ENCODE measurements at regions not wholly inside any gene's neighbourhood (a gene's known extent, or its start where the extent isn't known, plus 50 kb on each side); places are given as distances from the start of the nearest gene placed in this dataset.
A peak's percentile ranks its signal among the peaks of the same experiment; 100 is the strongest.

DNA sequence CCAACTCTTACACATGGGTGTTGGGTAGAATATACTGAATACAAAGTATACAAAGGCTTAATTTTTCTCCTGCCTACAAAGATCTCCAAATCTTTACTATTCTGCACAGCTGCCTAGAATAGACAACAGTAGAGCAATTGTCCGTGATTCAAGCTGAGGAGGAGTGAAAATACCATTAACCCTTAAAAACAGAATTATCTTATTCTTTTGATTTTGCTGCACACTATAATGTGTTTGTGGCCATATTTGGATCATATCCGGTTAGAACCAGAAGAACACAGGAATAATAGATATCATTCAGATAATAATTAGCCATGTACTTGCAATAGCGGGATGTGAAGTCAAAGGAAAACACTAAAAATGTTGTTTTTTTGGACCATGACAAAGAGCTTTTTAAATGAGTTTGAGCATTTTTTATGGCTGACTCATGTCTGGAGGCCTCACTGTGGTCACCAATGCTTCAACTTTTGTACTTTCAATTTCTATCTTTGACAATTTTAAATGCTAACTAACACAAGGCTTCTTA lies 197.6 kb upstream of the FOXD3 start:
- peak in 1 of 5 experiments; percentile 59 for DNase-seq

DNA sequence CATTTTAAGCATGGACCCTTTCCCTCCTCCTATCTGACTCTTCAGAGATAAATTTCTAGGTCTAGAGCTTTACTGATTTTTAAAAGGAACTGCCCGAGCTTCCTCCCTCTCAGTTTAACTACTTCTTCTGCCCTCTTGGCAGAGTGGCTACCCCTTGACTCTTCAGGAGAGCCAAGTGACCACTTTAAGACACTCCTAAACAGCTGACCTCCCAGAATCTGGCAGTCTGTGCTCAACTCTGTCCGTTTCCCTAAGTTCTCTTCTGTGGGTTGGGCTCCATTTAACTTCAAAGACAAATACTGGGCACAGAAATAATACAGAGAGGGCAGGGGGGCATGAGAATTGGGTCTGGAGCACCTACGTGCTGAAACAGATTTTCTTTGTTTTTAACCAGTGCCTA lies 196.3 kb upstream of the FOXD3 start:
- no peak for DNase-seq

DNA sequence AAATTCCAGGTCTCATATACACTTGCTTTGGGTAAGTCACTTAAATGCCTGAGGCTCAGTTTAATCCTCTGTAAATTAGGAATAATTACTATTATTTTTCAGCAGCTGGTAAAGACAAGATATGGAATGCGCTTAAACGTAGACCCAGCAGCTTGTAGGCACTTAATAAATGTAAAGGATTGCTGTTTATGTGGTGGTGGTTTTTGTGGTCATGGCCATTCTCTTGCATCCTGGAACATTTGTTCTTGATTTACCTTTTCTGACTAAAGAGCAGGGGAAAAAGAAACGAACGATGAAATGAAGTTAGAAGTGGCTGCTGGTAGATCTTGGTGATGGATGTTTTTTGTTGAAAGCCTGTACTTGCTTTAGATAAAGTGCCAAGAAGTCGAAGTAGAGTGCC lies 195.0 kb upstream of the FOXD3 start:
- DNase-seq = no peak

DNA sequence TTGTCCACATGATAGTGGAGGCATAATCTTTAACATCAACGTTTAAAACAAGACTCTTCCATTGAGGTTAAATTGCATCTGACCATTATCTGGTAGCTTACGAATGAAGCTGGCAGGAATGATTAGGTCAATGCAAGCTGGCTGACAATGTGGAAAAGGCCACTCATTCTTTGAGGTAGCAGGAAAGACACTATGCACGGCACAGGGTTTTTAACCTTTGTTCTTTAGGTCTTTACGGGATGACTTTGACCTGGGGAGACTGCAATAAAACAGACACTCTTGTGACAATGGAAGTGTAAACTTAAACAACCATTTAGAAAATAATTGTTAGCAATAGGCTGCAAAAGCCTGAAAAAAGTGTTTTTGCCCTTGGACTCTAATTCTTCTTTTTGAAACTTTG lies 193.8 kb upstream of the FOXD3 start:
- no peak for DNase-seq

- DNase-seq = no peak
Measured at GRCh38 chr1:63129184-63129583, 193.2 kb upstream of the FOXD3 start.

- no peak for DNase-seq
Measured at GRCh38 chr1:63129855-63130254, 192.5 kb upstream of the FOXD3 start.

- no peak for DNase-seq
Measured at GRCh38 chr1:63134501-63135173, 187.7 kb upstream of the FOXD3 start.

DNA sequence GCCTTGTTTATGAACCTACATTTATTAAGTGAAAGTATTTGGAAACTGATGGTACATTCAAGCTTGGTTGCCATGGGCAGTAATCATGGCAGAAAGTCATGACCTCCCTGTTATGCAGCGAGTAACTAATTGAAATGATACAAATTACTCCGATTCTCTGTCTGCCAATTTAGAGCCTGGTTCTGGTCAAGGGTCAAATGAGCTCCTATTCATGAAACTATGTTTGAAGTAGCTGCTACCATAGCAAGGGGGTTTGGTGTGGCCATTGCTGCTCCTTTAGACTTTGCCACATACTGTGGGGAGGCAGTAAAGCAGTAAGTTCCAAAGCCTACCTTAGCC lies 187.2 kb upstream of the FOXD3 start:
- no peak for DNase-seq

DNA sequence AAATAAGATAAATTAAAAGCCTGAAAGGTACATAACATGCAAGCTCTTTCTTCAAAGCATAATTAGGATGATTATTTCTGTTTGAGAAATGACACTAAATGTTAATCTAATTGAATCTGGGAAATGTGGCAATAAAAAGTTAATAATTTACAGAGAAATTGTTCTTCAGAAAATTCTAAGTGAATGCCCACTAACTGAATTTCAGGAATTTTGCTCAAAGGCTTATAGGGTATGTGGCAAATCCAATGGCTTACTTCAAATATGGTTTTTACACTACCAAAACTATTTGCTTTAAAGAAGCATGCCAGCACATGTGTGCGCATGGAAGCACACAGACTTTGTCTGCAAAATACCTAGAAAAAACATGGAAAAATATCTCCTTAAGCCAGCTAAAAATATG lies 186.6 kb upstream of the FOXD3 start:
- DNase-seq = no peak

GRCh38 chr1:63142001-63142400 lies 180.4 kb upstream of the FOXD3 start:
- no peak for DNase-seq

DNA sequence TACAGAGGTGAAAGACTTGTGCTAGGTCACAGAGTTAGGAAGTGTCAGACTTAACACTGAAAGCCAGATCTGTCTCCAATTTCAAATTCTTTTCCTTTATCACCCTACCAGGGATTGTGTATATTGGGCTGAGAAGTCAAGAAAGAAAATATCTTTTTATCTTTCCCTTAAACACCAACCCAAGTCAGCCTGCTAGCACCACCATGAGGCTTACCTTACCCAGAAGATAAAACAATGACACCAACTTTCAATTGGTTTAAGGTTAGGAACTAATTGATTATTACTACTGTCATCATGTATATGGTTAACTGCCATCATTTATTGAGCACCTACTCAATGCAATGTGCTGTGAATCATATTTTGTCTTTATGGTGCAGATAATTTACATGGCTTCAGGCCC lies 178.9 kb upstream of the FOXD3 start:
- no peak for DNase-seq

- no peak for DNase-seq
Measured at GRCh38 chr1:63147783-63148182, 174.6 kb upstream of the FOXD3 start.

GRCh38 chr1:63148825-63149645 lies 173.3 kb upstream of the FOXD3 start:
- peak in 1 of 5 experiments; percentile 21 for DNase-seq

DNA sequence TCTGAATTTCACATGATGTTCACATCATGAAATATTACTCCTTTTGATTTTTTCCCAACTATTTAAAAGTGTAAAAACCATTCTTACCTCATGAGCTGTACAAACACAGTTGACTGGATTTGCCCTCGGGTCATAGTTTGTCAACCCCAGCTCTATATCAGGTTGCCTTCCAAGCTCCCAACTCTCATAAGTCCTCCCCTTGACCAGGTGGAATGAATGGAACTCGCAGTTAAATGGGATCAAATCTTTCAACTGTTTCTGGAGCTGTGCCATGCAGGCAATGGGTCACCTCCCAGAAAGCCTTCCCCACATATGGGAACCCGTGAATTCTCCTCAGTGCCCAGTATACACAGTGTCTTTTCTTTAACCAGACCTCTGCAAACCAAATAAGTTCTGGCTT lies 169.8 kb upstream of the FOXD3 start:
- no peak for DNase-seq

DNA sequence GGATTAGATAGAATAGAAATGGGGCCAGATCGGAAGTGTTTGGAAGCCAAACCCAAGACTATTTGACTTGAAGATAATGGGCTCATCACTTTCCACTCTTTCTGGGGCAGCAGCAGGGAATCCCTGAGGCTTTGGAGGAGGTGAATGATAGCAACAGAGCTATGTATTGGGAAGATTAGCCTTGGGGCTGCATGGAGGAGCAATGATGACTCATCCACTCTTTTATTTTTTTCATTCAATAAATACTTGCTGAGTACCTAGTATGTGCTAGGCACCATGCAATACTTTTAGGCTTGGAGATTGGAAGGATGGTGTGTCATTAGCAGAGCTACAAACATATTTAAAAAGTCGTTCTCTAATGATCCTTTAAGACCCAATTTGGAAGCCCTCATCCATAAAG lies 166.9 kb upstream of the FOXD3 start:
- DNase-seq = no peak

- no peak for DNase-seq
Measured at GRCh38 chr1:63157085-63157484, 165.3 kb upstream of the FOXD3 start.

- no peak for DNase-seq
Measured at GRCh38 chr1:63169057-63169456, 153.3 kb upstream of the FOXD3 start.

DNA sequence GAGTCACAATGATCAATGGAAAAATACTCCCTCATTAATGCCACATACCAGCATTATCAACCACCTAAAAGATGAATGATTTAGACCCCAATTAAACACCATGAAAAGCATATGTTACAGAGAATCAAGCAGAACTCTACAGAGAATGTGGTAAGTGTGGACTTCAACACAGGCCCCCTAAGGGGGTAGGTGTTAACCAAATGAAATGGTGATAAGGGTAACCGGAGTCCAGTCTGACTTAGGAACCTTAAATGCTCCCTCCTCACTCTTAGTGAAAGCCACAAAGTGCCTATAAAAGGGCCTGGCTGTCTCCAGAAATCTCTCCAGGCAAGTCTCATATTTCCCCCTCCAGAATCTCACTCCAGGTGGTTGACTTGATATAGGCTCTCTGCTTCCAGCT lies 149.2 kb upstream of the FOXD3 start:
- DNase-seq = no peak

DNA sequence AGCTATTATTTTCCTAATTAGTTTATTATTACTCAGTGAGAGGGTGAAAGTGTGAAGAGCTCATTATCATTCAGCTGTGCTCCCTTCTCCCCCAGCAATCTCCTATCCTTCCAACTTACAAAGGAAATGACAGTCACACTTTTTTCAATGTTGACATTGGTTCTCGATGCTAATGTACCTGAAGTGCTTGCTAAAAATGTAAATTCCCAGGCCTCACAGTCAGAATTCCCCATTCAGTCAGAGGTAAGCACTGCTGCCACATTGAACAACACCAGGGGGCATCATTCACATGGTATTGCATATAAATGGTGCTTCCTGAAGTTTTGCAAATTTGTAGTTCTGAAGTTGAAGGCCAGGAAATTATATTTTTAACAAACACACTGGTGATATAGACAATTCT lies 132.7 kb upstream of the FOXD3 start:
- DNase-seq = no peak

DNA sequence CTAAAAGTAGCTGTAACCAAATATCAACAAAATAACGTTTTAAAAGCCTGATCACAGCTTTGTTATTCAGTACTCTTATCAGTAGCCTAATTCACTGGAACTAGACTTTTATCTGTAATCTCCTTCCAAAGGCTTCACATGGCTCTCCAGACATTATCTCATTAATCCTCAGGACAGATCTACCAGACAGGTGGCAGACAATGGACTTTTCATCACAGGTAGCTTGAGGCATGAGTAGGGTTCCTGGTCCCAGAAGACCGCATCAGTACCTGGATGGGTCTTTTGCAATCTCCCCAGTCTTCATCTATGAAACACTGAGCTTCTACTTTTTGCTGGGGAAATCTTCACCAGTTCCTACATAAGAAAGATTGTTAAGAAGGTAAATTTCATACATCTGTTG lies 132.2 kb upstream of the FOXD3 start:
- no peak for DNase-seq

GRCh38 chr1:63198871-63199394 lies 123.4 kb upstream of the FOXD3 start:
- DNase-seq = no peak

- DNase-seq = no peak
Measured at GRCh38 chr1:63199706-63200335, 122.5 kb upstream of the FOXD3 start.

DNA sequence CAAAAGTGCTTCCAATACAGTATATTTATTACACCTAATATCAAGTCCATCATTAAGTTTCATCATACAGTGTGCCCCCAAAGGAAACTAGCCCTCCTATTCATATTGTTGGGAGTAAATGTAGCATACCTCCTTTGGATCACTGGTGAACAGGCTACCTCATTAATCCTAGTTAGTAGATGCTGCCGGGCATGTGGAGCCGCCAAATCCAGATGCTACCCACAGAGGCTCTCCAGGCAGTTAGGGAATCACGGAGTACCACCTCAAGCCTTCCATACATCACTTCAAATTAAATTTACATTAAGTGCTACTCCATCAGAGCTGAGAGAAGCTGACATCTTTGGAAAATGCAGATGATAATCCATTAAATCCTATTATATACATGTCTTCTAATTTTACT lies 121.7 kb upstream of the FOXD3 start:
- no peak for DNase-seq

- DNase-seq = no peak
Measured at GRCh38 chr1:63203641-63204040, 118.7 kb upstream of the FOXD3 start.

Data from T-helper 2 cell (primary cell).